IMR-90 (cell line): ENCODE measurements at regions not wholly inside any gene's neighbourhood (a gene's known extent, or its start where the extent isn't known, plus 50 kb on each side); places are given as distances from the start of the nearest gene placed in this dataset.

ENCODE experiments used
- ATAC-seq: fragments of 200-7000 bp; cut with Tn5 transposase; 2 replicates; pipeline ENCODE4 v1.9.1; 2020; ENCODE audit warnings: low read depth, mild to moderate bottlenecking, moderate library complexity
- BruUV-seq: library from RNA; stranded (reverse); fragments of 400-500 nt; replicated peaks from 2 replicates; lab custom pipeline; 2021; lab: Mats Ljungman, UMichigan
- CTCF ChIA-PET: fragments of 300-600 bp; formaldehyde crosslinking; extraction: SDS; loops from one replicate; lab custom pipeline; 2021; ENCODE audit warnings: antibody characterized with exemption; lab: Yijun Ruan, JAX
- POLR2A ChIA-PET: fragments of 300-600 bp; sonication (Branson Sonifier 250); formaldehyde crosslinking; loops from one replicate; lab custom pipeline; 2022; ENCODE audit warnings: antibody characterized with exemption; ENCODE audit not compliant: unreplicated experiment; lab: Charles Lee
- DNase-seq: peaks from one replicate; pipeline ENCODE4 v3.0.0; 2013
- H2AFZ ChIP-seq: replicated peaks from 2 replicates; pipeline ENCODE3; 2013; ENCODE audit warnings: low read length, mild to moderate bottlenecking; ENCODE audit not compliant: poor library complexity
- H2AK5ac ChIP-seq: 2 replicates; pipeline ENCODE4 v1.6.1; 2013; ENCODE audit warnings: low read depth, low read length, inconsistent platforms
- H2AK9ac ChIP-seq: replicated peaks from 2 replicates; pipeline ENCODE3; 2013; ENCODE audit warnings: mild to moderate bottlenecking, low read depth, low read length, moderate library complexity; ENCODE audit not compliant: poor library complexity
- H2BK120ac ChIP-seq: 2 replicates; pipeline ENCODE4 v1.6.1; 2013; ENCODE audit warnings: low read depth, low read length, inconsistent platforms
- H2BK15ac ChIP-seq: 3 replicates; pipeline ENCODE4 v1.6.1; 2013; ENCODE audit warnings: low read depth, low read length, inconsistent platforms
- H2BK20ac ChIP-seq: 2 replicates; pipeline ENCODE4 v1.6.1; 2013; ENCODE audit warnings: low read depth, mild to moderate bottlenecking, inconsistent platforms, low read length, moderate library complexity
- H2BK5ac ChIP-seq: 2 replicates; pipeline ENCODE4 v1.6.1; 2013; ENCODE audit warnings: mild to moderate bottlenecking, low read depth, low read length, inconsistent platforms; ENCODE audit not compliant: poor library complexity, severe bottlenecking
- H3K14ac ChIP-seq: replicated peaks from 2 replicates; pipeline ENCODE4 v1.6.1; 2013; ENCODE audit warnings: low read depth, low read length, inconsistent platforms
- H3K18ac ChIP-seq: 2 replicates; pipeline ENCODE4 v1.6.1; 2013; ENCODE audit warnings: low read depth, low read length, control low read depth
- H3K23ac ChIP-seq: 2 replicates; pipeline ENCODE4 v1.6.1; 2013; ENCODE audit warnings: low read depth, low read length, inconsistent platforms
- H3K27ac ChIP-seq: 2 replicates; pipeline ENCODE4 v1.5.1; 2013; ENCODE audit warnings: mild to moderate bottlenecking, control low read depth, low read length; ENCODE audit not compliant: insufficient read depth
- H3K27me3 ChIP-seq: 2 replicates; pipeline ENCODE4 v1.6.1; 2013; ENCODE audit warnings: low read length; ENCODE audit not compliant: control insufficient read depth, insufficient read depth
- H3K36me3 ChIP-seq: 2 replicates; pipeline ENCODE4 v1.6.1; 2013; ENCODE audit warnings: low read length, mixed read lengths; ENCODE audit not compliant: control insufficient read depth, insufficient read depth
- H3K4ac ChIP-seq: 2 replicates; pipeline ENCODE4 v1.6.1; 2013; ENCODE audit warnings: low read depth, low read length, inconsistent platforms
- H3K4me1 ChIP-seq: 2 replicates; pipeline ENCODE4 v1.6.1; 2013; ENCODE audit warnings: low read length, mixed read lengths; ENCODE audit not compliant: control insufficient read depth, insufficient read depth
- H3K4me2 ChIP-seq: 2 replicates; pipeline ENCODE4 v1.6.1; 2013; ENCODE audit warnings: low read depth, mild to moderate bottlenecking, control low read depth, low read length, moderate library complexity
- H3K4me3 ChIP-seq: 2 replicates; pipeline ENCODE4 v1.5.1; 2013; ENCODE audit warnings: low read depth, mild to moderate bottlenecking, control low read depth, low read length, moderate library complexity; ENCODE audit not compliant: insufficient read depth
- H3K56ac ChIP-seq: 2 replicates; pipeline ENCODE4 v1.6.1; 2013; ENCODE audit warnings: low read length, inconsistent platforms; ENCODE audit not compliant: insufficient read depth; ENCODE audit errors: extremely low read depth
- H3K79me1 ChIP-seq, 2 experiments: 2 replicates each; pipeline ENCODE4 v1.6.1; 2013; ENCODE audit warnings: low read length in 2 of 2, inconsistent platforms in 1 of 2, low read depth in 1 of 2
- H3K9ac ChIP-seq: 2 replicates; pipeline ENCODE4 v1.6.1; 2013; ENCODE audit warnings: low read depth, low read length, control low read depth
- H3K9me1 ChIP-seq: 2 replicates; pipeline ENCODE4 v1.6.1; 2013; ENCODE audit warnings: low read length, inconsistent platforms; ENCODE audit not compliant: insufficient read depth
- H3K9me3 ChIP-seq: 2 replicates; pipeline ENCODE4 v1.6.1; 2013; ENCODE audit warnings: low read length; ENCODE audit not compliant: control insufficient read depth, insufficient read depth
- H4K20me1 ChIP-seq: 2 replicates; pipeline ENCODE4 v1.6.1; 2013; ENCODE audit warnings: low read length, inconsistent platforms; ENCODE audit not compliant: insufficient read depth
- H4K5ac ChIP-seq: 2 replicates; pipeline ENCODE4 v1.6.1; 2013; ENCODE audit warnings: mild to moderate bottlenecking, low read depth, low read length, control low read depth
- H4K8ac ChIP-seq, 2 experiments: 2 replicates each; pipeline ENCODE4 v1.6.1; 2013; ENCODE audit warnings: low read depth in 2 of 2, low read length in 2 of 2, control low read depth in 1 of 2, inconsistent platforms in 1 of 2
- H4K91ac ChIP-seq: 2 replicates; pipeline ENCODE4 v1.6.1; 2013; ENCODE audit warnings: low read depth, low read length, inconsistent platforms; ENCODE audit not compliant: insufficient read depth
- BHLHE40 ChIP-seq: fragments of 150-350 bp; IDR thresholded peaks from 2 replicates; pipeline ENCODE4 v1.6.1; 2016; ENCODE audit warnings: mild to moderate bottlenecking, low read depth, low read length
- CEBPB ChIP-seq: IDR thresholded peaks from 2 replicates; pipeline ENCODE4 v1.6.1; 2012; ENCODE audit warnings: low read depth, low read length, improper control_type of control experiment
- RFX5 ChIP-seq: IDR thresholded peaks from 2 replicates; pipeline ENCODE4 v1.8.0; 2012; ENCODE audit warnings: low read depth, mild to moderate bottlenecking, low read length, moderate library complexity
- SMC3 ChIP-seq: fragments of 150-350 bp; IDR thresholded peaks from 2 replicates; pipeline ENCODE4 v1.6.1; 2016; ENCODE audit warnings: low read depth, mild to moderate bottlenecking, antibody characterized with exemption, low read length, moderate library complexity
- WGBS, 2 experiments: methylation state at CpG; one replicate each; pipeline versions ENCODE4 v1.1.5 to v1.1.7; 2013; ENCODE audit warnings: missing lambda C conversion rate in 2 of 2; ENCODE audit not compliant: insufficient read length in 1 of 2; ENCODE audit errors: extremely low coverage in 2 of 2; 5-methylcytosine and 5-hydroxymethylcytosine counted together
- dilution Hi-C: fragments of 300-500 bp; cut with HindIII; formaldehyde crosslinking; loops from one replicate; pipeline ENCODE4 v1.14.3; 2018; ENCODE audit warnings: low sequenced_read_pairs; ENCODE audit not compliant: unreplicated experiment
- in situ Hi-C: fragments of 300-500 bp; cut with MboI; formaldehyde crosslinking; loops from 3 replicates; pipeline ENCODE4 v1.14.3; 2019; ENCODE audit warnings: low sequenced_read_pairs, inconsistent platforms, mixed read lengths
- intact Hi-C: fragments of 100-400 bp; cut with micrococcal nuclease; formaldehyde crosslinking; loops from 2 replicates; pipeline ENCODE4 v1.10.0; 2022

DNA sequence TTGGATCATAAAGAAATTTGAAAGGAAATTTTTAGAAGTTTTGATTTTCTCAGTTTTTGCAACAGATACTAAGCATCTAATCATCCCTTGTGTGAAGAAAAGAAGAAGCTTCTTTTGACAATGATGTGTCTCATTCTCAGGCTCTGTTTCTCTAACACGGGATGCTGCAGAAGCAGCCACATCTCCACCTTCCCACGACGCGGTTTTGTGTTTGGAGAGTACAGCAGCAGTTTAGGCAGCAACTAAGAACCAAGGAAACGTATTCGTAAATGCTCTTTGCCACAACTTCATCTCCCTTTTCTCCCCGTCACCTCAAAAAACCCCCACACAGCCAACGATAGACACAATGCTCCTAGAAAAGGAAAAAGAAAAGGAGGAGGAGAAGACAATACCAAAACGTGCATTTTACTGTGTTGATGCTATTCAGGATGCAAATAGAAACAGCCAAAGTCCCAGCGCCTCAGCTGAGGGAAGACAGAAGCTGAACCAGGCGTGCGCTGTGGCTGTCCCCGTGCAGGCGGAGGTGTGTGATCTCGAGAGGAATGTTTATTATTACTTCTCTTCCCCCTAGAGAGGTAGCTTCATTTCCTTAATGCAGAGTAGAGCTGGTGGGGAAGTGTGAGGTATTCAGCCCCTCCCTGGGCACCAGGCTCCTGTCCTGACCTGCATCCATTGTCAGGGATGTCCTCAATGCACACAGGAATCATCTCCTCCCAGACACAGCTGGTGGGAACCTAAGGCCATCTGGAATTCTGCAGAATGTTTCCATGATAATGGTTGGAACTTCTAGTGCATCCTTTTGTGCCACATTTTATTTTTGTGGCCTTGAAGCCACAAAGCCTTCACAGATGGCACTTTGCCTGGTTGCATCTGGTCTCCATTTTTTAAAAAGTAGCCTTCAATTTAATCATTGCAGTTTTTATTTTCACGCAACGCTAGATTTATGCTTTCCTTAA, 174.6 kb upstream of the KLF6 start (continued):
- no peak for TF ChIP-seq CEBPB

DNA sequence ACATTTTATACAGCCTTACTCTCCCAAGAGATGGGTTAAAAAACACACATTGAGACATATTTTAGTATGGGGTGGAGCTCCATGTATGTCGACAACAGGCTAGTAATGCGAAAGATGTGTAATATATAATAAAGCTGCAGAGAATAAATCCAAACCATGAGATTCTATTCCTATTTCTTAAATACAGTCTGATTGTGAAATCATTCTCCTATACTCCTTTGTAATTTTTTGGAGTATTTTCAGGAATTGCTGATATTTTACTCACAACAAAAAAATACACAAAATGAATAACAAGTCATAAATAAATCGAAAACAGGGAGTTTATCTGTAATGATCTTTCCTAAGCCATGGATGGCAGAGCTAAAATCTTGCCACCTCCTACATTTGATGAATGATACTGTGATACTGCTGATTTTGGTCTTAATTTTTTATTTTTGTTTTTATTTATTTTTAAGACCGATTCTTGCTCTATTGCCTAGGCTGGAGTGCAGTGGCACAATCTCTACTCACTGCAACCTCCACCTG, 173.5 kb upstream of the KLF6 start:
- H2BK5ac ChIP-seq, result no peak overlapping the region
- H2AK9ac ChIP-seq, result no peak overlapping the region
- no peak overlapping the region for H3K18ac ChIP-seq
- no peak overlapping the region for H3K9ac ChIP-seq
- no peak overlapping the region for H3K4ac ChIP-seq
- in situ Hi-C loops (no loop called here), dilution Hi-C loops (no loop called here), intact Hi-C loops (no loop called here)
- no peak overlapping the region for H2AK5ac ChIP-seq
- H3K9me3 ChIP-seq, result no peaks in the 10 kb centered on the region
- no peak overlapping the region for H3K4me3 ChIP-seq
- H2BK20ac ChIP-seq, result no peak overlapping the region
- no peak overlapping the region for H3K4me2 ChIP-seq
- TF ChIP-seq SMC3 (no peak), BHLHE40 (no peak), CEBPB (peak; percentile 39; the same call in 1 of the 2 replicates), RFX5 (no peak)
- H2AFZ ChIP-seq, result no peak overlapping the region
- no peaks in the 10 kb centered on the region for H3K36me3 ChIP-seq
- no peak overlapping the region for H3K27ac ChIP-seq
- no peak overlapping the region for H3K23ac ChIP-seq
- no peaks in the 10 kb centered on the region for H3K27me3 ChIP-seq
- no peaks in the 10 kb centered on the region for H3K9me1 ChIP-seq
- no peak overlapping the region for H4K91ac ChIP-seq
- H2BK120ac ChIP-seq, result no peak overlapping the region; the same call in 1 of the 2 replicates
- no peak overlapping the region for H2BK15ac ChIP-seq
- no peak overlapping the region for H4K5ac ChIP-seq
- no peak overlapping the region; the same call in 1 of the 2 replicates for H3K14ac ChIP-seq
- H3K79me1 ChIP-seq, result no peaks in the 10 kb centered on the region
- ATAC-seq (no peak), DNase-seq (no peak)
- ChIA-PET POLR2A (no interaction called here), CTCF (no interaction called here)
- no peak overlapping the region for H4K8ac ChIP-seq
- no CpG with 5 or more reads among the region's 4 CpGs for whole genome bisulfite sequencing, 2 experiments
- no peak overlapping the region for H3K56ac ChIP-seq
- no TSS peak for BruUV-seq
- no peaks in the 10 kb centered on the region for H4K20me1 ChIP-seq
- H3K4me1 ChIP-seq, result no peaks in the 10 kb centered on the region
